SU-DHL-6 (cell line): ENCODE measurements at regions not wholly inside any gene's neighbourhood (a gene's known extent, or its start where the extent isn't known, plus 50 kb on each side); places are given as distances from the start of the nearest gene placed in this dataset.

ENCODE experiments used
- H2AFZ ChIP-seq: fragments of 200-600 bp; sonication (generic); 2 replicates; pipeline ENCODE4 v1.6.1; 2014; ENCODE audit warnings: low read depth, mild to moderate bottlenecking, moderate library complexity, mixed read lengths, antibody characterized with exemption, low read length; ENCODE audit not compliant: severe bottlenecking
- H3F3A ChIP-seq: fragments of 200-600 bp; shearing (Covaris generic); 2 replicates; pipeline ENCODE4 v1.6.0; 2016; ENCODE audit warnings: antibody characterized with exemption, mild to moderate bottlenecking; ENCODE audit not compliant: insufficient read depth
- H3K27ac ChIP-seq: fragments of 200-600 bp; sonication (generic); 2 replicates; pipeline ENCODE4 v1.5.1; 2016; ENCODE audit warnings: low read depth, mild to moderate bottlenecking, low read length, moderate library complexity, mixed read lengths
- H3K27me3 ChIP-seq: fragments of 200-600 bp; sonication (generic), shearing (Covaris generic); 2 replicates; pipeline ENCODE4 v1.6.0; 2014; ENCODE audit warnings: mild to moderate bottlenecking, low read length
- H3K36me3 ChIP-seq: fragments of 200-600 bp; sonication (generic); 2 replicates; pipeline ENCODE4 v1.6.1; 2014; ENCODE audit warnings: mild to moderate bottlenecking, low read length, mixed read lengths
- H3K4me2 ChIP-seq: fragments of 300-600, 200-600 bp; shearing (Covaris generic), sonication (generic); 2 replicates; pipeline ENCODE4 v1.6.0; 2014; ENCODE audit warnings: low read length, low read depth, mild to moderate bottlenecking; ENCODE audit not compliant: poor library complexity, severe bottlenecking
- H3K4me3 ChIP-seq: fragments of 200-600 bp; sonication (generic); 2 replicates; pipeline ENCODE4 v1.5.1; 2014; ENCODE audit warnings: antibody characterized with exemption, low read length, mild to moderate bottlenecking, mixed read lengths; ENCODE audit not compliant: insufficient read depth, poor library complexity, severe bottlenecking
- H3K79me2 ChIP-seq: fragments of 200-600 bp; sonication (generic); 2 replicates; pipeline ENCODE4 v1.6.1; 2014; ENCODE audit warnings: mild to moderate bottlenecking, low read length, moderate library complexity; ENCODE audit not compliant: insufficient read depth
- H3K9ac ChIP-seq: fragments of 200-600 bp; sonication (generic); 2 replicates; pipeline ENCODE4 v1.7.0; 2014; ENCODE audit warnings: mild to moderate bottlenecking, low read length
- H3K9me2 ChIP-seq: fragments of 200-600 bp; sonication (generic); replicated peaks from 2 replicates; pipeline ENCODE4 v1.6.1; 2014; ENCODE audit warnings: low read length; ENCODE audit not compliant: insufficient read depth
- H3K9me3 ChIP-seq: fragments of 200-600 bp; sonication (generic); 2 replicates; pipeline ENCODE4 v1.6.1; 2014; ENCODE audit warnings: low read length, mixed read lengths; ENCODE audit not compliant: insufficient read depth
- H4K20me1 ChIP-seq: fragments of 200-600 bp; sonication (generic); 2 replicates; pipeline ENCODE4 v1.6.1; 2014; ENCODE audit warnings: low read depth, mild to moderate bottlenecking, antibody characterized with exemption, low read length, moderate library complexity, mixed read lengths
- CTCF ChIP-seq: fragments of 200-600 bp; sonication (generic); IDR thresholded peaks from one replicate; pipeline ENCODE4 v1.5.1; 2017; ENCODE audit warnings: antibody characterized with exemption, mild to moderate bottlenecking, low read length, moderate library complexity; ENCODE audit not compliant: insufficient read depth, poor library complexity, severe bottlenecking
- EZH2phosphoT487 ChIP-seq: fragments of 200-600 bp; sonication (generic), shearing (Covaris generic); conservative IDR thresholded peaks from 2 replicates; pipeline ENCODE4 v1.6.1; 2018; ENCODE audit warnings: mild to moderate bottlenecking, antibody characterized with exemption, low read length, moderate library complexity, mixed read lengths

DNA sequence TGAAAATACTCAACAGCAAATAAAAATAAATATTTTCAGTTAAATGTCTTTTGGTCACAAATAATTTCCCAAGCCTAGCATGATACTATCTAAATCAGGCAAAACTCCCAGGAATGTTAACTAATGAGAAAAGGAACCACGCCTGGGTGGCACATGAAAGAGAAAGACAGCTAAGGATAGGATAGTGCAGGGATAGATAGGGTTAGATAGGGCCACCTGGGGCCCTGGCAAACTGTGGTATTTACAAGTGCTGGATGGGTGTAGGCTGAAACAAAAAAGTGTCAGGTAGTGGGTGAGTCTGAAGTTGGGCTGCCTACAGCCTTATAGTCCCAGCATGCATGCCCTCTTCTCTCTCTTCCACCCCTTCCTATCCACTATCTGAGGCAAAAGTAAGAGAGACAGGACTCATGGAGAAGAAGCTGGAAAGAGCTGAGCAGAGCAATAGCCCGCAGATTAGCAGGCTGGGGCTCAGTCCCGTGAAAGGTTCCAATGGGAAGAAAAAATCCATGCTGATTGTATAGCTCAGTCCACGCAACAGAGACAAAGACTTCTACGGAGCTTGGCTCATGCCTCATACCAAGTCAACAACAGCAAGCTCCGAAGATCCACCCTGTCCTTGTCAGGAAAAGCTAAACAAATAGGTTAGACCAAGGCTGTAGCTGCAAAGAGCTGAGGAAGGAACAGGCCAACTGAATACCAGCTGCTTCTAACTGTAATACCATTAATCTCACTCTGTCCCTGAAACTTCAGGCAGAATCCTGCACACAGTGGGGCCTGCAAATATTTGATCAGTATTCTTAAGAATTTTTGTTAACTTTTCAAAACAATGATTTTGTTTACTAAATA is 342.1 kb upstream of the ATP11B start:
- no peak overlapping the region for H3K4me2 ChIP-seq
- no peaks in the 10 kb centered on the region for H3K9me2 ChIP-seq
- H3K27ac ChIP-seq, result no peak overlapping the region
- H3K9me3 ChIP-seq, result no peaks in the 10 kb centered on the region
- no peaks in the 10 kb centered on the region for H3K27me3 ChIP-seq
- no peak overlapping the region for H3K4me3 ChIP-seq
- no peaks in the 10 kb centered on the region for H3K79me2 ChIP-seq
- H3K9ac ChIP-seq, result no peak overlapping the region
- H4K20me1 ChIP-seq, result no peaks in the 10 kb centered on the region
- no peaks in the 10 kb centered on the region for H3K36me3 ChIP-seq
- no peaks in the 10 kb centered on the region for H3F3A ChIP-seq
- no peak overlapping the region for H2AFZ ChIP-seq
- TF ChIP-seq EZH2phosphoT487, result no peak
- no peak for TF ChIP-seq CTCF

DNA sequence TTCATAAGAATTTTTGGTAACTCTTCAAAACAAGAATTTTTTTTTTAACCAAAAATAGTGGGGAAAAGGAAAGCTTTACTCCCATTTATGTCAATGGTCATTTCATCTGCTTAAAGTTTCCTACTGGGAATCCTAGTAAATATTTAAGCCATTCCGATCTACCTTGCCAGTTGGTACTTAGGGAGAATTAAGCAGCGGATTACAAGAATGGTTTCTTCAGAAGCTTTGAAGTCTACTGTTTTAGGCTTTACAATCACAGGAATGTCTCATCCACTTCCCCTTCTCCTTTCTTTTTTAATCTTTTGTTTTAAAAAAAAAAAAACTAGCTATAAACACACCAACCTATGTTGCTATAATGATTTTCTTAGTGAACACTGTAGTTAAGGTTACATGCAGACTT is 341.4 kb upstream of the ATP11B start:
- Histone ChIP-seq H3K4me3 (no peak overlapping the region), H3K9ac (no peak overlapping the region), H3K9me2 (no peaks in the 10 kb centered on the region), H3F3A (no peaks in the 10 kb centered on the region), H3K27ac (no peak overlapping the region), H3K4me2 (no peak overlapping the region), H3K36me3 (no peaks in the 10 kb centered on the region), H3K9me3 (no peaks in the 10 kb centered on the region), H3K79me2 (no peaks in the 10 kb centered on the region), H4K20me1 (no peaks in the 10 kb centered on the region), H2AFZ (no peak overlapping the region), H3K27me3 (no peaks in the 10 kb centered on the region)
- TF ChIP-seq CTCF (no peak), EZH2phosphoT487 (no peak)

GRCh38 chr3:182455011-182455410 is 338.3 kb upstream of the ATP11B start:
- Histone ChIP-seq H3K36me3 (no peaks in the 10 kb centered on the region), H3K27me3 (no peaks in the 10 kb centered on the region), H3K79me2 (no peaks in the 10 kb centered on the region), H3K9ac (no peak overlapping the region), H3F3A (no peaks in the 10 kb centered on the region), H3K4me2 (no peak overlapping the region), H3K9me2 (no peaks in the 10 kb centered on the region), H3K4me3 (no peak overlapping the region), H3K27ac (no peak overlapping the region), H4K20me1 (no peaks in the 10 kb centered on the region), H2AFZ (no peak overlapping the region), H3K9me3 (no peaks in the 10 kb centered on the region)
- TF ChIP-seq EZH2phosphoT487 (no peak), CTCF (no peak)
